T-helper 1 cell (primary cell): ENCODE measurements at regions not wholly inside any gene's neighbourhood (a gene's known extent, or its start where the extent isn't known, plus 50 kb on each side); places are given as distances from the start of the nearest gene placed in this dataset.

Experiments used
- DNase-seq, 5 donors: peaks; one replicate each; pipeline ENCODE4 v3.0.0-alpha.2; 2012 to 2020

GRCh38 chr2:221085341-221085900, 486.7 kb downstream of the EPHA4 start:
- no peak for DNase-seq

- no peak for DNase-seq
Measured at GRCh38 chr2:221085936-221086335, 486.2 kb downstream of the EPHA4 start.

- DNase-seq: no peak
Measured at GRCh38 chr2:221087779-221088178, 484.3 kb downstream of the EPHA4 start.

GRCh38 chr2:221088506-221088905, 483.6 kb downstream of the EPHA4 start:
- no peak for DNase-seq

- no peak for DNase-seq
Measured at GRCh38 chr2:221095356-221095755, 476.7 kb downstream of the EPHA4 start.

- DNase-seq: no peak
Measured at GRCh38 chr2:221096706-221097567, 475.2 kb downstream of the EPHA4 start.

- DNase-seq: no peak
Measured at GRCh38 chr2:221097568-221097915, 474.6 kb downstream of the EPHA4 start.

GRCh38 chr2:221097949-221098348, 474.2 kb downstream of the EPHA4 start:
- DNase-seq: no peak

- no peak for DNase-seq
Measured at GRCh38 chr2:221100467-221101089, 471.5 kb downstream of the EPHA4 start.

- DNase-seq: peak in 1 of 5 donors; percentile 43
Measured at GRCh38 chr2:221102896-221103688, 469.0 kb downstream of the EPHA4 start.

GRCh38 chr2:221103930-221104329, 468.2 kb downstream of the EPHA4 start:
- no peak for DNase-seq

GRCh38 chr2:221104361-221104811, 467.7 kb downstream of the EPHA4 start:
- DNase-seq: no peak

GRCh38 chr2:221106241-221106640, 465.9 kb downstream of the EPHA4 start:
- no peak for DNase-seq

- DNase-seq: no peak
Measured at GRCh38 chr2:221107424-221107823, 464.7 kb downstream of the EPHA4 start.

GRCh38 chr2:221109552-221109951, 462.6 kb downstream of the EPHA4 start:
- no peak for DNase-seq

- DNase-seq: no peak
Measured at GRCh38 chr2:221111739-221112138, 460.4 kb downstream of the EPHA4 start.

GRCh38 chr2:221112744-221113143, 459.4 kb downstream of the EPHA4 start:
- DNase-seq: no peak

- no peak for DNase-seq
Measured at GRCh38 chr2:221115944-221116343, 456.2 kb downstream of the EPHA4 start.

- DNase-seq: no peak
Measured at GRCh38 chr2:221120643-221121042, 451.5 kb downstream of the EPHA4 start.

- no peak for DNase-seq
Measured at GRCh38 chr2:221123396-221123795, 448.7 kb downstream of the EPHA4 start.

GRCh38 chr2:221124532-221125240, 447.4 kb downstream of the EPHA4 start:
- no peak for DNase-seq

- DNase-seq: no peak
Measured at GRCh38 chr2:221125691-221126090, 446.4 kb downstream of the EPHA4 start.
